ENCODE measurements at regions not wholly inside any gene's neighbourhood (a gene's known extent, or its start where the extent isn't known, plus 50 kb on each side); places are given as distances from the start of the nearest gene placed in this dataset.

DNA sequence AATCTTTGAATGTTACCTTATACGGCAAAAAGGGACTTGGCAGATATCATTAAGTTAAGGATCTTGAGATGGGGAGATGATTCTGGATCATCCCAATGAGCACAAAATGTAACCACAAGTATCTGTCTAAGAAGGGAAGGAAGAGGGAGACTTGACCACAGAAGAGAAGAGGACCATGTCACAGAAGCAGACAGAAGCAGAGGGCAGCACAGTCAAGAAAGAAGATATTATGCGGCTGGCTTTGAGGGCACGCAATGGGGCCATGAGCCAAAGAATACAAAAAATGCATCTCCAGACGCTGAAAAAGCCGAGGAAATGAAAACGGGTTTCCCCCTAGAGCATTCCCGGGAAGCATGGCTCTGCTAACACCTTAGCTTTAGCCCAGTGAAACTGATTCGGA is 225.3 kb downstream of the NR2F1-AS1 start:
- no peak overlapping the region for H3K4me3 ChIP-seq (ENCODE audit: low read depth, low read length, poor library complexity, severe bottlenecking)
- no peaks in the 10 kb centered on the region for H3K79me2 ChIP-seq (ENCODE audit: insufficient read depth, low read length)
- H4K20me1 ChIP-seq (ENCODE audit: insufficient read depth, low read length) = no peaks in the 10 kb centered on the region
- H3K9ac ChIP-seq (ENCODE audit: low read length) = no peak overlapping the region
- no peaks in the 10 kb centered on the region for H3K9me2 ChIP-seq (ENCODE audit: low read depth, low read length)
- no peak overlapping the region for H3K27ac ChIP-seq (ENCODE audit: low read depth, low read length, poor library complexity, severe bottlenecking)
- TF ChIP-seq, protein P1, sequence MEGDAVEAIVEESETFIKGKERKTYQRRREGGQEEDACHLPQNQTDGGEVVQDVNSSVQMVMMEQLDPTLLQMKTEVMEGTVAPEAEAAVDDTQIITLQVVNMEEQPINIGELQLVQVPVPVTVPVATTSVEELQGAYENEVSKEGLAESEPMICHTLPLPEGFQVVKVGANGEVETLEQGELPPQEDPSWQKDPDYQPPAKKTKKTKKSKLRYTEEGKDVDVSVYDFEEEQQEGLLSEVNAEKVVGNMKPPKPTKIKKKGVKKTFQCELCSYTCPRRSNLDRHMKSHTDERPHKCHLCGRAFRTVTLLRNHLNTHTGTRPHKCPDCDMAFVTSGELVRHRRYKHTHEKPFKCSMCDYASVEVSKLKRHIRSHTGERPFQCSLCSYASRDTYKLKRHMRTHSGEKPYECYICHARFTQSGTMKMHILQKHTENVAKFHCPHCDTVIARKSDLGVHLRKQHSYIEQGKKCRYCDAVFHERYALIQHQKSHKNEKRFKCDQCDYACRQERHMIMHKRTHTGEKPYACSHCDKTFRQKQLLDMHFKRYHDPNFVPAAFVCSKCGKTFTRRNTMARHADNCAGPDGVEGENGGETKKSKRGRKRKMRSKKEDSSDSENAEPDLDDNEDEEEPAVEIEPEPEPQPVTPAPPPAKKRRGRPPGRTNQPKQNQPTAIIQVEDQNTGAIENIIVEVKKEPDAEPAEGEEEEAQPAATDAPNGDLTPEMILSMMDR (IDR thresholded peaks at IDR 0.05; ENCODE audit: low read length) = no peak
- TF ChIP-seq EZH2 (IDR thresholded peaks at IDR 0.05; ENCODE audit: borderline replicate concordance, low read length) = no peak
- no peaks in the 10 kb centered on the region for H3K9me3 ChIP-seq (ENCODE audit: low read length)
- H3K27me3 ChIP-seq (ENCODE audit: insufficient read depth, low read length) = no peaks in the 10 kb centered on the region
- no peaks in the 10 kb centered on the region for H3K36me3 ChIP-seq (ENCODE audit: insufficient read depth, low read length)
- no peaks in the 10 kb centered on the region for H3F3A ChIP-seq (ENCODE audit: insufficient read depth, low read length)
- H3K4me1 ChIP-seq (ENCODE audit: insufficient read depth, low read length, severe bottlenecking) = no peaks in the 10 kb centered on the region
- H2AFZ ChIP-seq (ENCODE audit: low read length) = no peak overlapping the region
- no peak overlapping the region for H3K4me2 ChIP-seq (ENCODE audit: low read length)

DNA sequence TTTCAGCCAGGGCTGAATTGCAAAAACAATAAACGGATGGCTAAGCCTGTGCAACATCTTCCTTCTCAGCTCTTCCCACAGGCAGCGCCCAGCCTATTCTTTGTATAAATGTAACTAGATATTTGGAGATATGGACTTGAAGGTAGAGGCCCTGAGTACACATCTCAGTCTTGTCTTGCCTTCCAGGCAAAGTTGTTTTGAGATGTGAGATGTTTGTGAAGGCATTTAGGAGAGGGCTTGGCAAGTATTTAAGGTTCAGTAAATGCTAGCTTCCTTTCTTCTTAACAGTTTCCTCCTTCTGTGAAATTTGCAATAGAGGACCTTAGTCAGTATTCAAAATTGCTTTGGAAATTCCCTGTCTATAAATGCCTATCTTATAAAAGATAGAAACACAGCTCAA is 228.8 kb downstream of the NR2F1-AS1 start:
- Histone ChIP-seq H3K4me3 (ENCODE audit: low read depth, low read length, poor library complexity, severe bottlenecking) (no peak overlapping the region), H3K36me3 (ENCODE audit: insufficient read depth, low read length) (no peaks in the 10 kb centered on the region), H2AFZ (ENCODE audit: low read length) (no peak overlapping the region), H3K4me2 (ENCODE audit: low read length) (no peak overlapping the region), H3K4me1 (ENCODE audit: insufficient read depth, low read length, severe bottlenecking) (no peaks in the 10 kb centered on the region), H3K27me3 (ENCODE audit: insufficient read depth, low read length) (no peaks in the 10 kb centered on the region; the same call in 1 of the 2 replicates), H3K9me2 (ENCODE audit: low read depth, low read length) (no peaks in the 10 kb centered on the region), H3F3A (ENCODE audit: insufficient read depth, low read length) (no peaks in the 10 kb centered on the region), H3K9me3 (ENCODE audit: low read length) (no peaks in the 10 kb centered on the region), H3K27ac (ENCODE audit: low read depth, low read length, poor library complexity, severe bottlenecking) (no peak overlapping the region), H3K79me2 (ENCODE audit: insufficient read depth, low read length) (no peaks in the 10 kb centered on the region), H4K20me1 (ENCODE audit: insufficient read depth, low read length) (no peaks in the 10 kb centered on the region), H3K9ac (ENCODE audit: low read length) (no peak overlapping the region)
- no peak for TF ChIP-seq EZH2 (IDR thresholded peaks at IDR 0.05; ENCODE audit: borderline replicate concordance, low read length)
- TF ChIP-seq, protein P1 (IDR thresholded peaks at IDR 0.05; ENCODE audit: low read length) = no peak

DNA sequence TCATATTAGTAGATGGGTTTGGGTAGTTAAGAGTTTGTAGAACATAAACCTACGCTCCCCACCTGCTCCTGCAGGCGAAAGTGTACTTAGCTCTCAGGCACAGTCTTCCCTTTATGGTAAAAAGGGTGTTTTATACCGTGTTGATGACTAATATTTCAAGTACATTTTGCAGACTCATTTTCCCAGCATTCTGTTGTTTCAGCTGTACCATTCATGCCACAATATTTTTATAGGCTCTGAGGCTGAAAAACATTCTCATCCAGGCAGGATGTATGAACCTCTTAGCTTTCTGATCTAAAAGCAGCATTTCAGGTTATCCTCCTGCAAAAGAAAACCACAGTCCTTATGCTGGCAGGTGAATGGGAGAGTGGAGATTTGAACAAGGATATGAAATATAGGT is 231.4 kb downstream of the NR2F1-AS1 start:
- H3K4me2 ChIP-seq (ENCODE audit: low read length) = no peak overlapping the region
- no peaks in the 10 kb centered on the region for H3K9me3 ChIP-seq (ENCODE audit: low read length)
- H3K79me2 ChIP-seq (ENCODE audit: insufficient read depth, low read length) = no peaks in the 10 kb centered on the region
- H3F3A ChIP-seq (ENCODE audit: insufficient read depth, low read length) = no peaks in the 10 kb centered on the region
- H2AFZ ChIP-seq (ENCODE audit: low read length) = no peak overlapping the region
- H3K9ac ChIP-seq (ENCODE audit: low read length) = no peak overlapping the region
- H3K27me3 ChIP-seq (ENCODE audit: insufficient read depth, low read length) = no peaks in the 10 kb centered on the region; the same call in 1 of the 2 replicates
- H4K20me1 ChIP-seq (ENCODE audit: insufficient read depth, low read length) = no peaks in the 10 kb centered on the region
- no peaks in the 10 kb centered on the region for H3K36me3 ChIP-seq (ENCODE audit: insufficient read depth, low read length)
- no peaks in the 10 kb centered on the region for H3K9me2 ChIP-seq (ENCODE audit: low read depth, low read length)
- H3K4me3 ChIP-seq (ENCODE audit: low read depth, low read length, poor library complexity, severe bottlenecking) = no peak overlapping the region
- H3K4me1 ChIP-seq (ENCODE audit: insufficient read depth, low read length, severe bottlenecking) = no peaks in the 10 kb centered on the region
- TF ChIP-seq EZH2 (IDR thresholded peaks at IDR 0.05; ENCODE audit: borderline replicate concordance, low read length) = no peak
- TF ChIP-seq, protein P1 (IDR thresholded peaks at IDR 0.05; ENCODE audit: low read length) = no peak
- H3K27ac ChIP-seq (ENCODE audit: low read depth, low read length, poor library complexity, severe bottlenecking) = no peak overlapping the region

Data from OCI-LY1 (cell line).